Testis (tissue), 2 donors: ENCODE measurements at regions not wholly inside any gene's neighbourhood (a gene's known extent, or its start where the extent isn't known, plus 50 kb on each side); places are given as distances from the start of the nearest gene placed in this dataset.

Experiments used
- CTCF ChIP-seq, 3 experiments: fragments of 450-650 bp in 2 of 3; fragments of 200-600 bp in 1 of 3; sonication (generic) in 1 of 3; IDR thresholded peaks; one replicate each; pipeline ENCODE4 v1.5.1; 2016 to 2019; ENCODE audit warnings: antibody characterized with exemption in 3 of 3, mild to moderate bottlenecking in 2 of 3, moderate library complexity in 1 of 3
- POLR2A ChIP-seq: fragments of 450-650 bp; IDR thresholded peaks from one replicate; pipeline ENCODE4 v1.6.1; 2017; ENCODE audit warnings: antibody characterized with exemption, mild to moderate bottlenecking, moderate library complexity

- TF ChIP-seq CTCF (IDR thresholded peaks at IDR 0.05) (no peak), POLR2A (no peak)
Measured at GRCh38 chr9:7403028-7403389, 396.6 kb downstream of the DMAC1 start.
